ENCODE measurements at regions not wholly inside any gene's neighbourhood (a gene's known extent, or its start where the extent isn't known, plus 50 kb on each side); places are given as distances from the start of the nearest gene placed in this dataset.
"Not testable (repeated sequence)": the region's sequence is repeated elsewhere in the genome, so short reads cannot be mapped to it uniquely, and the experiment has no call there.

DNA sequence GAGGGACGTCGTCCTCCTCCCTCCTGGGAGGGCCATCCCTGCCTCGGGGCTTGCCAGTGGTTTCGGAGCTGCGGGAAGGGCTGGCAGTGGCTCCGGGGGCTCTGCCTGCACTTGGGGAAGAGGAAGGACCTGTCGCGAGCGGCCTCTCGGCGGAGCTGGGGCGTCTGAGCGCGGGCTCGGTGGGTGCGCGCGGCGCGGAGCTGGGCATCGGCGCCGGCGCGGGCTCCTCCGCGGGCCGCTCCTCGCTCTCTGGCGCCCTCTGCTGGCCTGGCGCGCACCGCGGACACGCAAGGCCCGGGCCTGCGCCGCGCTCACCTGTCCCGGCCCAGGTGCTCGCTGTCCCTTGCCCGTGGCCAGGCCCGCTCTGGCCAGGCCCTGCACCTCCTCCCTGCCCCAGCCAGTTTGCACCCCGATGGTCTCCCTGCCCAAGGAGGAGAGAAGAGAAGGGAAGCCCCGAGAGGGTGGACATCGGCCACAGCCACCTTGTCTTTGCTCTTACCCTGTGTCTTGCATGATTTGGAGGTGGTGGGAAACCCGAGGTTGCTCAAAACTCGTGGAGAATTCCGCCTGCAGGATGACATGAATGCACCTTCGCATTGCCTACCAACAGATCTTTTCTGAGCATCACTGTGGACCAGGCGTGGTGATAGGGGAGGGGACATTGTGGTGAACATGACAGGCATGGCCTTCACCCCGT is 119.2 kb downstream of the OTOP1 start:
- peak; percentile 90 for DNase-seq (ENCODE audit: low spot score)
- TF ChIP-seq, protein P1, sequence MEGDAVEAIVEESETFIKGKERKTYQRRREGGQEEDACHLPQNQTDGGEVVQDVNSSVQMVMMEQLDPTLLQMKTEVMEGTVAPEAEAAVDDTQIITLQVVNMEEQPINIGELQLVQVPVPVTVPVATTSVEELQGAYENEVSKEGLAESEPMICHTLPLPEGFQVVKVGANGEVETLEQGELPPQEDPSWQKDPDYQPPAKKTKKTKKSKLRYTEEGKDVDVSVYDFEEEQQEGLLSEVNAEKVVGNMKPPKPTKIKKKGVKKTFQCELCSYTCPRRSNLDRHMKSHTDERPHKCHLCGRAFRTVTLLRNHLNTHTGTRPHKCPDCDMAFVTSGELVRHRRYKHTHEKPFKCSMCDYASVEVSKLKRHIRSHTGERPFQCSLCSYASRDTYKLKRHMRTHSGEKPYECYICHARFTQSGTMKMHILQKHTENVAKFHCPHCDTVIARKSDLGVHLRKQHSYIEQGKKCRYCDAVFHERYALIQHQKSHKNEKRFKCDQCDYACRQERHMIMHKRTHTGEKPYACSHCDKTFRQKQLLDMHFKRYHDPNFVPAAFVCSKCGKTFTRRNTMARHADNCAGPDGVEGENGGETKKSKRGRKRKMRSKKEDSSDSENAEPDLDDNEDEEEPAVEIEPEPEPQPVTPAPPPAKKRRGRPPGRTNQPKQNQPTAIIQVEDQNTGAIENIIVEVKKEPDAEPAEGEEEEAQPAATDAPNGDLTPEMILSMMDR (IDR thresholded peaks at IDR 0.05; ENCODE audit: extremely low read depth, missing control alignments) = peak; percentile 86

DNA sequence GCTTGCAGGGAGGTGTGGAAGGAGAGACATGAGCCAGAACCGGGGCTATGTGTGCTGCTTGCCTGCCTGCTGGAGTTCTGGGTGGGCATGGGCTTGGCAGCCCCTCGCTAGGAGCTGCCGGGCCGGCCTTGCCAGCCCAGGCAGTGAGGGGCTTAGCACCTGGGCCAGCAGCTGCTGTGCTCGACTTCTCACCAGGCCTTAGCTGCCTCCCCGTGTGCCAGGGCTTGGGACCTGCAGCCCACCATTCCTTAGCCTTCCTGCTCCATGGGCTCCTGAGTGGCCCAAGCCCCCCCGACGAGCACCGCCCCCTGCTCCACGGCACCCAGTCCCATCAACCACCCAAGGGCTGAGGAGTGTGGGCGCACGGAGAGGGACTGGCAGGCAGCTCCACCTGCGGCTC is 111.3 kb downstream of the OTOP1 start:
- not testable (repeated sequence) for DNase-seq (ENCODE audit: low spot score)

DNA sequence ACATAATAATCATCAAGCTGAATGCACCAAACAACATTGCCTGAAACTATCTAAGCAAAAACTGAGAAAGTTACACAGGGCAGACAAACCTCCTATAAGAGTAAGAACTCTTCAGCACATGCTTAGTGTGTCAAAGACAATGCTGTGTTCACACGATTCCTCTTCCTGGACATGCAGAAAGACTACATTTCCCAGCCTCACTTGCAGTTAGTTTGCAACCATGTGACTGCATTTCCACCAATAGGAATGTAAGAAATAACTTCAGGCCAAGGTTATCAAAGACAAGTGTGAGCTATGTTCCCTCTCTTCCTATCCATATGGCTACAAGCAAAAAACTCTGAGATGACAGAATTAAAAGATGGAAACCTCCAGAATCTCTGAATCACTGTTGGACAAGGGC is 109.8 kb downstream of the OTOP1 start:
- peak; percentile 9 for DNase-seq (ENCODE audit: low spot score)

DNA sequence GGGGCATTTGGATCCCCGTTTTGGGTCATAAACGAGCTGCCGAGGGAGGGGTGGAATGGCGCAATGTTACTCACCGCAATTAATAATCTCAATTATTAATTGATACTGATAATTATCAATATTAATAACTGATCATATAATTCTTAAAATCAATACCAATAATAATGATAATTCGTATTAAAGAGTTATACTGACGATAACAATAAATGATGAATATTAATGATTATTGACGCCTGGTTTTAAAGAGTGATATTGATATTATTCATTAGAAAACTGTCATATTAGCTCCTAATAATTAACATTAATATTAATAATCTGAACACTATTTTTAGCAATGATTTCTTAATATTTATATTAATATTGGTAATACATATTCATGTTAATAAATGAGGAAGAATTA is 92.4 kb downstream of the OTOP1 start:
- not testable (repeated sequence) for DNase-seq (ENCODE audit: low spot score)

DNA sequence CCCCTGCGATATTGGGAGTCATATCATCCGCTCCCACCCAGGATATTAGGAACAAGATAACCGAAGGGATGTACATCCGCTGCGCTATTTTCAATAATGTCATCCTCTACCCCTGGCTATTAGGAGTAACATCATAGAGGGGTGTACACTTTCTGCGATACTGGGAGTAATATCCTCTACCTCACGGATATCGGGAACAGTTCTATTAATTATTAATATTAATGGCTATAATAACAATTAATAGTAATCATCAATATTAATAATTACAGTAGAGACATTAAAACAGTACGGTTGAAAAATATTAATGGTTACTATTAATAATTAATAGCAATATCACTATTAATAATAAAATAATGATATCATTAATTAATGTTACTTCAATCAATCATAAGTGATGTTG is 90.1 kb downstream of the OTOP1 start:
- not testable (repeated sequence) for DNase-seq (ENCODE audit: low spot score)

Data from GM20000 (cell line).